ENCODE measurements at regions not wholly inside any gene's neighbourhood (a gene's known extent, or its start where the extent isn't known, plus 50 kb on each side); places are given as distances from the start of the nearest gene placed in this dataset.

GRCh38 chr2:167490455-167490854, 602.2 kb downstream of the XIRP2 start:
- Histone ChIP-seq H3K4me3 (no peak overlapping the region), H3K27ac (replicated peaks in 1 of 4) (no peak overlapping the region), H3K9me3 (no peaks in the 10 kb centered on the region), H3K36me3 (no peaks in the 10 kb centered on the region), H3K4me1 (no peaks in the 10 kb centered on the region), H3K27me3 (no peaks in the 10 kb centered on the region)
- no peak for DNase-seq (ENCODE audit: extremely low spot score)
- TF ChIP-seq POLR2A (IDR thresholded peaks at IDR 0.05; ENCODE audit: low read depth) (no peak), POLR2AphosphoS5 (IDR thresholded peaks at IDR 0.05) (no peak), EP300 (IDR thresholded peaks at IDR 0.05) (no peak), CTCF (IDR thresholded peaks at IDR 0.05) (no peak)
- intact Hi-C loops (cut with DNase I), result no loop called here

- no peaks in the 10 kb centered on the region for H3K36me3 ChIP-seq
- no peaks in the 10 kb centered on the region for H3K27me3 ChIP-seq
- no peaks in the 10 kb centered on the region for H3K4me1 ChIP-seq
- intact Hi-C loops (cut with DNase I), result no loop called here
- no peak overlapping the region for H3K27ac ChIP-seq (replicated peaks in 1 of 4)
- no peak overlapping the region for H3K4me3 ChIP-seq
- DNase-seq (ENCODE audit: extremely low spot score), result no peak
- no peaks in the 10 kb centered on the region for H3K9me3 ChIP-seq
- TF ChIP-seq POLR2A (IDR thresholded peaks at IDR 0.05; ENCODE audit: low read depth), result no peak
- no peak for TF ChIP-seq CTCF (IDR thresholded peaks at IDR 0.05)
- no peak for TF ChIP-seq POLR2AphosphoS5 (IDR thresholded peaks at IDR 0.05)
- TF ChIP-seq EP300 (IDR thresholded peaks at IDR 0.05), result no peak
- 43% methylated on average over 2 of the region's 2 CpGs for WGBS
Measured at GRCh38 chr2:167489325-167489724, 601.0 kb downstream of the XIRP2 start.

GRCh38 chr2:167487728-167488127, 599.4 kb downstream of the XIRP2 start:
- no peak for TF ChIP-seq POLR2A (IDR thresholded peaks at IDR 0.05; ENCODE audit: low read depth)
- 82% methylated on average over 3 of the region's 3 CpGs for WGBS

GRCh38 chr2:167484875-167485274, 596.6 kb downstream of the XIRP2 start:
- TF ChIP-seq CTCF (IDR thresholded peaks at IDR 0.05), result no peak
- TF ChIP-seq EP300 (IDR thresholded peaks at IDR 0.05), result no peak
- no peak for TF ChIP-seq POLR2AphosphoS5 (IDR thresholded peaks at IDR 0.05)
- no peak for TF ChIP-seq POLR2A (IDR thresholded peaks at IDR 0.05; ENCODE audit: low read depth)
- H3K9me3 ChIP-seq, result no peaks in the 10 kb centered on the region
- no peaks in the 10 kb centered on the region for H3K36me3 ChIP-seq
- no peaks in the 10 kb centered on the region for H3K4me1 ChIP-seq
- H3K4me3 ChIP-seq, result no peak overlapping the region
- no peaks in the 10 kb centered on the region for H3K27me3 ChIP-seq
- 88% methylated on average over 1 of the region's 1 CpG for WGBS
- H3K27ac ChIP-seq (replicated peaks in 1 of 4), result no peak overlapping the region
- intact Hi-C loops (cut with DNase I), result no loop called here
- DNase-seq (ENCODE audit: extremely low spot score), result no peak

More at GRCh38 chr2:167487728-167488127, 599.4 kb downstream of the XIRP2 start:
- Histone ChIP-seq H3K4me3 (no peak overlapping the region), H3K4me1 (no peaks in the 10 kb centered on the region), H3K27me3 (no peaks in the 10 kb centered on the region), H3K9me3 (no peaks in the 10 kb centered on the region), H3K27ac (replicated peaks in 1 of 4) (no peak overlapping the region), H3K36me3 (no peaks in the 10 kb centered on the region)
- intact Hi-C loops (cut with DNase I), result no loop called here
- no peak for DNase-seq (ENCODE audit: extremely low spot score)

- intact Hi-C loops (cut with DNase I), result no loop called here
- Histone ChIP-seq H3K27me3 (no peaks in the 10 kb centered on the region), H3K36me3 (no peaks in the 10 kb centered on the region), H3K4me1 (no peaks in the 10 kb centered on the region), H3K9me3 (no peaks in the 10 kb centered on the region), H3K27ac (replicated peaks in 1 of 4) (no peak overlapping the region), H3K4me3 (no peak overlapping the region)
- TF ChIP-seq POLR2AphosphoS5 (IDR thresholded peaks at IDR 0.05) (no peak), EP300 (IDR thresholded peaks at IDR 0.05) (no peak), POLR2A (IDR thresholded peaks at IDR 0.05; ENCODE audit: low read depth) (no peak), CTCF (IDR thresholded peaks at IDR 0.05) (no peak)
- no peak for DNase-seq (ENCODE audit: extremely low spot score)
- 84% methylated on average over 2 of the region's 2 CpGs for WGBS
Measured at GRCh38 chr2:167480986-167481309, 592.7 kb downstream of the XIRP2 start.

All from esophagus muscularis mucosa (tissue), 4 donors.